Femur (tissue), 1 donor: ENCODE measurements at regions not wholly inside any gene's neighbourhood (a gene's known extent, or its start where the extent isn't known, plus 50 kb on each side); places are given as distances from the start of the nearest gene placed in this dataset.

ENCODE experiments used
- DNase-seq: peaks from one replicate; pipeline ENCODE4 v3.0.0-alpha.2; 2017

- peak; percentile 12 for DNase-seq
These were observed 123.8 kb upstream of the RET start for GRCh38 chr10:42952931-42953683.

- peak; percentile 14 for DNase-seq
These were observed 122.9 kb upstream of the RET start for GRCh38 chr10:42953684-42954674.

- DNase-seq: no peak
These were observed 121.9 kb upstream of the RET start for GRCh38 chr10:42954766-42955492.

- DNase-seq: peak; percentile 6
These were observed 121.4 kb upstream of the RET start for GRCh38 chr10:42955493-42955889.

- DNase-seq: no peak
These were observed 120.8 kb upstream of the RET start for GRCh38 chr10:42956045-42956444.

- peak; percentile 5 for DNase-seq
These were observed 118.6 kb upstream of the RET start for GRCh38 chr10:42958142-42958868.

GRCh38 chr10:42959833-42960232 lies 117.0 kb upstream of the RET start:
- DNase-seq: peak; percentile 6

- DNase-seq: no peak
These were observed 116.3 kb upstream of the RET start for GRCh38 chr10:42960491-42960990.

- DNase-seq: peak; percentile 64
These were observed 115.7 kb upstream of the RET start for GRCh38 chr10:42960991-42961795.

GRCh38 chr10:42961796-42962109 lies 115.1 kb upstream of the RET start:
- no peak for DNase-seq

GRCh38 chr10:42962110-42962901 lies 114.6 kb upstream of the RET start:
- DNase-seq: peak; percentile 70

- peak; percentile 13 for DNase-seq
These were observed 114.0 kb upstream of the RET start for GRCh38 chr10:42962902-42963231.

- DNase-seq: peak; percentile 17
These were observed 113.6 kb upstream of the RET start for GRCh38 chr10:42963312-42963711.

GRCh38 chr10:42969147-42969546 lies 107.7 kb upstream of the RET start:
- peak; percentile 10 for DNase-seq

GRCh38 chr10:42969909-42970308 lies 107.0 kb upstream of the RET start:
- DNase-seq: no peak

- DNase-seq: peak; percentile 8
These were observed 106.2 kb upstream of the RET start for GRCh38 chr10:42970451-42971250.

- no peak for DNase-seq
These were observed 105.6 kb upstream of the RET start for GRCh38 chr10:42971251-42971599.

GRCh38 chr10:42972946-42973345 lies 103.9 kb upstream of the RET start:
- no peak for DNase-seq

GRCh38 chr10:42973411-42973810 lies 103.5 kb upstream of the RET start:
- no peak for DNase-seq
